H1 (cell line): ENCODE measurements at regions not wholly inside any gene's neighbourhood (a gene's known extent, or its start where the extent isn't known, plus 50 kb on each side); places are given as distances from the start of the nearest gene placed in this dataset.

ENCODE experiments used
- CTCF ChIA-PET: fragments of 300-600 bp; sonication (Branson Sonifier 250); formaldehyde crosslinking; loops from one replicate; lab custom pipeline; 2021; ENCODE audit not compliant: partially characterized antibody; lab: Charles Lee
- POLR2A ChIA-PET: fragments of 300-600 bp; sonication (Branson Sonifier 250); formaldehyde crosslinking; loops from one replicate; lab custom pipeline; 2021; ENCODE audit warnings: inconsistent platforms; ENCODE audit not compliant: partially characterized antibody; lab: Charles Lee
- DNase-seq, 2 experiments: peaks; one replicate each; pipeline versions ENCODE4 v3.0.0 to v3.0.0-alpha.2; 2010 to 2022; ENCODE audit warnings: low spot score in 2 of 2, low read depth in 1 of 2, mixed read lengths in 1 of 2
- FAIRE-seq: peaks from 2 replicates; lab custom pipeline; 2011; peaks lifted over from hg19 to GRCh38; lab: Jason Lieb, UNC
- H2AFZ ChIP-seq: 2 replicates; pipeline ENCODE4 v1.8.1; 2012; ENCODE audit warnings: low read length, inconsistent platforms
- H2AK5ac ChIP-seq: 2 replicates; pipeline ENCODE4 v1.6.1; 2013; ENCODE audit warnings: low read depth, low read length
- H2BK120ac ChIP-seq: replicated peaks from 2 replicates; pipeline ENCODE3; 2013; ENCODE audit warnings: low read depth, low read length, inconsistent platforms
- H2BK12ac ChIP-seq: 2 replicates; pipeline ENCODE4 v1.6.1; 2013; ENCODE audit warnings: low read depth, low read length
- H2BK15ac ChIP-seq: 2 replicates; pipeline ENCODE4 v1.6.1; 2013; ENCODE audit warnings: low read length
- H2BK20ac ChIP-seq: 2 replicates; pipeline ENCODE4 v1.6.1; 2013; ENCODE audit warnings: low read length
- H2BK5ac ChIP-seq: 2 replicates; pipeline ENCODE4 v1.6.1; 2013; ENCODE audit warnings: low read depth, low read length
- H3K14ac ChIP-seq: 2 replicates; pipeline ENCODE4 v1.6.1; 2013; ENCODE audit warnings: inconsistent platforms; ENCODE audit not compliant: insufficient read length
- H3K18ac ChIP-seq: 2 replicates; pipeline ENCODE4 v1.6.1; 2013; ENCODE audit warnings: low read length; ENCODE audit errors: extremely low read depth
- H3K23ac ChIP-seq: 2 replicates; pipeline ENCODE4 v1.6.1; 2013; ENCODE audit warnings: inconsistent platforms; ENCODE audit not compliant: insufficient read length
- H3K23me2 ChIP-seq: 2 replicates; pipeline ENCODE4 v1.6.1; 2013; ENCODE audit warnings: low read depth, low read length
- H3K27ac ChIP-seq: 2 replicates; pipeline ENCODE4 v1.6.1; 2011; ENCODE audit warnings: low read depth, low read length, inconsistent platforms
- H3K27me3 ChIP-seq, 4 experiments: replicated peaks in 1 of 4; 1 replicate in 1 of 4; 2 replicates in 3 of 4; pipeline versions ENCODE4 v1.6.1 to v1.8.1; 2011 to 2013; ENCODE audit warnings: low read length in 3 of 4, mild to moderate bottlenecking in 3 of 4, inconsistent platforms in 2 of 4, mixed read lengths in 2 of 4, moderate library complexity in 1 of 4; ENCODE audit not compliant: control insufficient read depth in 3 of 4, insufficient read depth in 3 of 4; ENCODE audit errors: extremely low read depth in 1 of 4
- H3K36me3 ChIP-seq, 4 experiments: 2 replicates each; pipeline versions ENCODE4 v1.6.1 to v1.8.1; 2011 to 2013; ENCODE audit warnings: mild to moderate bottlenecking in 4 of 4, low read length in 3 of 4, moderate library complexity in 2 of 4, control low read depth in 1 of 4, inconsistent platforms in 1 of 4; ENCODE audit not compliant: insufficient read depth in 4 of 4, control insufficient read depth in 2 of 4
- H3K4ac ChIP-seq: replicated peaks from 2 replicates; pipeline ENCODE3; 2013; ENCODE audit warnings: low read length, low read depth, mixed read lengths, inconsistent platforms; ENCODE audit not compliant: insufficient read length
- H3K4me1 ChIP-seq, 4 experiments: replicated peaks in 1 of 4; 1 replicate in 1 of 4; 2 replicates in 3 of 4; pipeline versions ENCODE4 v1.6.1 to v1.8.1; 2011 to 2013; ENCODE audit warnings: low read length in 3 of 4, inconsistent platforms in 2 of 4, mixed read lengths in 1 of 4; ENCODE audit not compliant: insufficient read depth in 4 of 4, control insufficient read depth in 3 of 4
- H3K4me2 ChIP-seq, 2 experiments: 2 replicates each; pipeline versions ENCODE4 v1.6.1 to v1.8.1; 2011 to 2013; ENCODE audit warnings: low read depth in 2 of 2, low read length in 2 of 2, control low read depth in 1 of 2, inconsistent platforms in 1 of 2, mild to moderate bottlenecking in 1 of 2; ENCODE audit not compliant: insufficient read depth in 1 of 2
- H3K4me3 ChIP-seq, 4 experiments: fragments of 200-600, 300-600 bp in 1 of 4; sonication (generic), shearing (Covaris generic), sonication (Bioruptor Twin) in 1 of 4; 2 replicates each; pipeline versions ENCODE4 v1.5.1 to v1.8.1; 2011 to 2016; ENCODE audit warnings: low read length in 4 of 4, low read depth in 3 of 4, control low read depth in 2 of 4, inconsistent platforms in 2 of 4, mild to moderate bottlenecking in 2 of 4, mixed read lengths in 1 of 4, moderate library complexity in 1 of 4; ENCODE audit not compliant: insufficient read depth in 2 of 4; ENCODE audit errors: extremely low read depth in 1 of 4
- H3K56ac ChIP-seq: replicated peaks from 2 replicates; pipeline ENCODE3; 2013; ENCODE audit warnings: low read depth, mild to moderate bottlenecking, mixed read lengths, low read length, inconsistent platforms; ENCODE audit not compliant: insufficient read length
- H3K79me1 ChIP-seq: 2 replicates; pipeline ENCODE4 v1.6.1; 2013; ENCODE audit warnings: low read depth, low read length, control low read depth
- H3K79me2 ChIP-seq, 2 experiments: 2 replicates each; pipeline versions ENCODE4 v1.6.1 to v1.8.1; 2012 to 2013; ENCODE audit warnings: low read length in 2 of 2, mild to moderate bottlenecking in 2 of 2, inconsistent platforms in 1 of 2; ENCODE audit not compliant: insufficient read depth in 2 of 2, control insufficient read depth in 1 of 2
- H3K9ac ChIP-seq, 4 experiments: replicated peaks in 1 of 4; 1 replicate in 1 of 4; 2 replicates in 3 of 4; pipeline versions ENCODE4 v1.6.1 to v1.8.1; 2011 to 2013; ENCODE audit warnings: low read depth in 3 of 4, low read length in 3 of 4, control low read depth in 2 of 4, mild to moderate bottlenecking in 2 of 4, moderate library complexity in 2 of 4, inconsistent platforms in 1 of 4; ENCODE audit errors: extremely low read depth in 1 of 4
- H3K9me3 ChIP-seq, 2 experiments: 2 replicates each; pipeline versions ENCODE4 v1.6.1 to v1.8.1; 2012 to 2013; ENCODE audit warnings: mild to moderate bottlenecking in 2 of 2, moderate library complexity in 2 of 2, control low read depth in 1 of 2, inconsistent platforms in 1 of 2, low read depth in 1 of 2, low read length in 1 of 2, mixed read lengths in 1 of 2; ENCODE audit not compliant: insufficient read depth in 2 of 2
- H4K20me1 ChIP-seq, 2 experiments: replicated peaks in 1 of 2; 2 replicates each; pipeline versions ENCODE3 to v1.8.1; 2011 to 2013; ENCODE audit warnings: inconsistent platforms in 2 of 2, low read length in 2 of 2, mild to moderate bottlenecking in 1 of 2; ENCODE audit not compliant: insufficient read depth in 2 of 2, control insufficient read depth in 1 of 2
- H4K5ac ChIP-seq: 2 replicates; pipeline ENCODE4 v1.6.1; 2013; ENCODE audit warnings: low read length, low read depth, mixed read lengths, inconsistent platforms; ENCODE audit not compliant: insufficient read length
- H4K8ac ChIP-seq: 2 replicates; pipeline ENCODE4 v1.8.0; 2013; ENCODE audit warnings: mild to moderate bottlenecking, moderate library complexity, low read length, inconsistent platforms; ENCODE audit not compliant: insufficient read depth; ENCODE audit errors: extremely low read depth
- H4K91ac ChIP-seq: replicated peaks from 2 replicates; pipeline ENCODE3; 2013; ENCODE audit warnings: low read length, mixed read lengths, inconsistent platforms; ENCODE audit not compliant: insufficient read length
- NRF1 ChIP-seq: IDR thresholded peaks from 2 replicates; pipeline ENCODE4 v1.6.1; 2011; ENCODE audit warnings: mild to moderate bottlenecking, low read depth, low read length, improper control_type of control experiment
- WGBS, 2 experiments: shearing (Covaris generic) in 1 of 2; methylation state at CpG; one replicate each; pipeline versions ENCODE4 v1.1.6 to v1.1.7; 2013 to 2015; ENCODE audit warnings: low lambda C conversion rate in 2 of 2, mixed read lengths in 2 of 2, inconsistent platforms in 1 of 2, low coverage in 1 of 2, missing lambda C conversion rate in 1 of 2; ENCODE audit not compliant: insufficient replicate concordance in 2 of 2, insufficient coverage in 1 of 2, insufficient read length in 1 of 2; ENCODE audit errors: extremely low coverage in 1 of 2, missing lambda C conversion rate in 1 of 2; 5-methylcytosine and 5-hydroxymethylcytosine counted together

DNA sequence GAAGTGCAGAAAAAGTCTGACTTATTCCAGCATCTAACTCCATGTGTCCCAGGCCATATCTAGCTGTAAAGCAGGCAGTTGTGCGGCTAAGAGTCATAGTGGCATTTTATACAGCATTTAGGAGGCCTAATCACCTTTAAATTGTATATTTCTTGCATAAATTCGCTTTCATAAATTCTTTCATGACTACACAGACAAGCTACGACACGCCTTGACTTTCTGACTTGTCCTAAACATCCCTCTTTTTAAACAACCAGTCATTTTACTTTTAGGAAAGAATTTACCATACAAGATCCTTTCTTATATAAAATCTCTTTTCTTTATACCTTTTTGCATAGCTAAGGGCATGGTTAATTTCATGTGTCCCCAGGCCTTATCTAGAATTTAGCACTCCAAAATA, 81.7 kb upstream of the THBS2 start:
- H3K14ac ChIP-seq = no peak overlapping the region
- no peak overlapping the region for H2BK12ac ChIP-seq
- H3K4me2 ChIP-seq = no peak overlapping the region
- H2BK20ac ChIP-seq = no peak overlapping the region
- FAIRE-seq = no peak
- H4K20me1 ChIP-seq = no peaks in the 10 kb centered on the region
- H4K8ac ChIP-seq = no peak overlapping the region
- H3K36me3 ChIP-seq = no peaks in the 10 kb centered on the region
- H3K23me2 ChIP-seq = no peaks in the 10 kb centered on the region
- 92% methylated on average over 4 of the region's 4 CpGs; no CpG with 5 or more reads in 1 of the 2 experiments for WGBS, 2 experiments
- ChIA-PET POLR2A (no interaction called here), CTCF (interaction anchor here (0.7 to 1.4 kb wide), 2 partner anchors 9 to 16 kb away, joined by 3 to 6 read pairs; no protein-coding TSS in a partner anchor)
- no peak overlapping the region for H2AK5ac ChIP-seq
- H2BK120ac ChIP-seq = no peak overlapping the region
- H3K4me3 ChIP-seq = no peak overlapping the region
- H3K23ac ChIP-seq = no peak overlapping the region
- H3K18ac ChIP-seq = no peak overlapping the region
- no peak for DNase-seq
- H3K79me1 ChIP-seq = no peaks in the 10 kb centered on the region
- no peak overlapping the region for H2BK5ac ChIP-seq
- H3K4me1 ChIP-seq = no peaks in the 10 kb centered on the region; a peak in 1 of 7 replicates
- no peak overlapping the region for H3K9ac ChIP-seq
- no peak overlapping the region for H2AFZ ChIP-seq
- no peak overlapping the region for H3K4ac ChIP-seq
- no peaks in the 10 kb centered on the region for H3K79me2 ChIP-seq
- no peaks in the 10 kb centered on the region for H3K27me3 ChIP-seq
- no peak overlapping the region for H3K56ac ChIP-seq
- H2BK15ac ChIP-seq = no peak overlapping the region
- no peak for TF ChIP-seq NRF1
- no peaks in the 10 kb centered on the region for H3K9me3 ChIP-seq
- no peak overlapping the region for H4K5ac ChIP-seq
- H4K91ac ChIP-seq = no peak overlapping the region
- no peak overlapping the region for H3K27ac ChIP-seq
